ENCODE measurements at regions not wholly inside any gene's neighbourhood (a gene's known extent, or its start where the extent isn't known, plus 50 kb on each side); places are given as distances from the start of the nearest gene placed in this dataset.

GRCh38 chr5:2254406-2254805 lies 371.7 kb upstream of the IRX4 start:
- no peak for DNase-seq (ENCODE audit: low spot score)
- Mint-ChIP-seq H3K4me1 (ENCODE audit: low read depth) (no peaks in the 10 kb centered on the region), H3K9me3 (no peaks in the 10 kb centered on the region), H3K36me3 (ENCODE audit: low read depth) (no peaks in the 10 kb centered on the region), H3K27me3 (ENCODE audit: low read depth) (no peaks in the 10 kb centered on the region), H3K27ac (no peak overlapping the region), H3K4me3 (ENCODE audit: low read depth) (no peak overlapping the region)
- intact Hi-C loops (cut with micrococcal nuclease) = no loop called here

GRCh38 chr5:2253040-2253975 lies 370.6 kb upstream of the IRX4 start:
- Mint-ChIP-seq H3K27me3 (ENCODE audit: low read depth) (no peaks in the 10 kb centered on the region), H3K4me3 (ENCODE audit: low read depth) (no peak overlapping the region), H3K36me3 (ENCODE audit: low read depth) (no peaks in the 10 kb centered on the region), H3K27ac (no peak overlapping the region), H3K4me1 (ENCODE audit: low read depth) (no peaks in the 10 kb centered on the region), H3K9me3 (no peaks in the 10 kb centered on the region)
- intact Hi-C loops (cut with micrococcal nuclease) = no loop called here
- DNase-seq (ENCODE audit: low spot score) = no peak

DNA sequence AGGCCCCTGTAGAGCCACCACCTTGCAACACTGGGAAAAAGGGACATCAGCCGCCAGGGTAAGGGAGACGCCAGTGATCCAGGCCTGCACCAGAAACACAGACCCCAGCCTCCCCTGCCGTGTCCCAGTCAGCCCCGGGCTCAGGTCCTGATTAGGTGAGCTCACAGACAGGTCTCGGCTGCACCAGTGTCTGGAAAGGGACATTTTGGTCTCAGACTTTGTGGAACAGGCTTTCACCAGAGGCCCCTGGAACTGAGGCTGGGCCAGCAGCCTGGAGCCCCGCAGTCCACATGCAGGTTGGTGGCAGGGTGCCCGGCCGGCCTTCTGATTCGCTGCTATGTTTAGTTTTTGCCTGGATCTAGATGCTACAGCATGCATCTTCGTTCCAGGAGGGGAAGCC lies 369.0 kb upstream of the IRX4 start:
- no peak overlapping the region for H3K4me3 Mint-ChIP-seq (ENCODE audit: low read depth)
- no peaks in the 10 kb centered on the region for H3K9me3 Mint-ChIP-seq
- no peak overlapping the region for H3K27ac Mint-ChIP-seq
- H3K36me3 Mint-ChIP-seq (ENCODE audit: low read depth) = no peaks in the 10 kb centered on the region
- intact Hi-C loops (cut with micrococcal nuclease) = no loop called here
- DNase-seq (ENCODE audit: low spot score) = no peak
- no peaks in the 10 kb centered on the region for H3K4me1 Mint-ChIP-seq (ENCODE audit: low read depth)
- H3K27me3 Mint-ChIP-seq (ENCODE audit: low read depth) = no peaks in the 10 kb centered on the region

DNA sequence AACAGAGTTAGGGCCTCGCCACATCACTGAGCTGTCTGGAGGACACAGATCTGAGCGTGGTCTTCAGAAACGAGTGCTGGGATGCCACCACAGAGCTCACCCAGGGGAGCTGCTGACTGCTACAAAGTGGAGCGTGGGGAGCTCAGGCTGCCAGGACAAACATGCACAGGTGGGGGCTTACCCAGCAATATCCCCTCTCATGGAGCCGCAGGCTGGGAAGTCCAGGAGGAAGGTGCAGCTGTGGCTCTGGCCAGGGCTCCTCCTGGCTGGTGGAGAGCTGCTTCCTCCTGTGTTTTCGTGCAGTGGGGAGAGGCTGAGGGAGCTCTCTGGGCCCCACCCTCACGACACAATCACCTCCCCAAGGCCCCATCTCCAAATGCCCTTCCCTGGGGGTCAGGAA lies 368.6 kb upstream of the IRX4 start:
- Mint-ChIP-seq H3K4me1 (ENCODE audit: low read depth) (no peaks in the 10 kb centered on the region), H3K9me3 (no peaks in the 10 kb centered on the region), H3K36me3 (ENCODE audit: low read depth) (no peaks in the 10 kb centered on the region), H3K4me3 (ENCODE audit: low read depth) (no peak overlapping the region), H3K27me3 (ENCODE audit: low read depth) (no peaks in the 10 kb centered on the region), H3K27ac (no peak overlapping the region)
- intact Hi-C loops (cut with micrococcal nuclease) = no loop called here
- DNase-seq (ENCODE audit: low spot score) = no peak

- no peak for DNase-seq (ENCODE audit: low spot score)
- intact Hi-C loops (cut with micrococcal nuclease) = no loop called here
- Mint-ChIP-seq H3K9me3 (no peaks in the 10 kb centered on the region), H3K36me3 (ENCODE audit: low read depth) (no peaks in the 10 kb centered on the region), H3K4me1 (ENCODE audit: low read depth) (no peaks in the 10 kb centered on the region), H3K4me3 (ENCODE audit: low read depth) (no peak overlapping the region), H3K27me3 (ENCODE audit: low read depth) (no peaks in the 10 kb centered on the region), H3K27ac (no peak overlapping the region)
Observed at GRCh38 chr5:2250365-2250950, 367.7 kb upstream of the IRX4 start.

DNA sequence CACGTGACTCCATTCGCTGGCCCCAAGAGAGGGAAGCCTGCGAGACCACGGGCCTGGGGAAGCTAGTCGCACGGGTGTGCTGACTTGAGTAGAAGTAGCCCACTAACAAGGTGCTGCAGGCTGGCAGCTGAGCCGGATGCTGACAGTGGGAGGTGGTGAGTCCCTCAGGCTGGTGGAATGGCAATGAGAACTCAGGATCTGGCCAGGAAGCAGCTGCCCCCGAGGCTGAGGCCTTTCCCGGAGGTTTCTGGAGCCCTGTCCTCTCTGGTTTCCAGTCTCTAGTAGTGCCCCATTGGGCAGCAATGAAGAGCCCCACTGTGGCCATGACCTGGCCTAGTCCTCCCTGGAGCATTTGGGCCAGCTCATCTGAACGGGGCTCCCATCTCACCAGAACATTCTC lies 366.7 kb upstream of the IRX4 start:
- Mint-ChIP-seq H3K27ac (no peak overlapping the region), H3K9me3 (no peaks in the 10 kb centered on the region), H3K36me3 (ENCODE audit: low read depth) (no peaks in the 10 kb centered on the region), H3K27me3 (ENCODE audit: low read depth) (no peaks in the 10 kb centered on the region), H3K4me1 (ENCODE audit: low read depth) (no peaks in the 10 kb centered on the region), H3K4me3 (ENCODE audit: low read depth) (no peak overlapping the region)
- intact Hi-C loops (cut with micrococcal nuclease) = no loop called here
- DNase-seq (ENCODE audit: low spot score) = no peak

GRCh38 chr5:2249026-2249425 lies 366.3 kb upstream of the IRX4 start:
- H3K27ac Mint-ChIP-seq = no peak overlapping the region
- no peaks in the 10 kb centered on the region for H3K36me3 Mint-ChIP-seq (ENCODE audit: low read depth)
- intact Hi-C loops (cut with micrococcal nuclease) = no loop called here
- no peak for DNase-seq (ENCODE audit: low spot score)
- H3K4me1 Mint-ChIP-seq (ENCODE audit: low read depth) = no peaks in the 10 kb centered on the region
- H3K4me3 Mint-ChIP-seq (ENCODE audit: low read depth) = no peak overlapping the region
- H3K9me3 Mint-ChIP-seq = no peaks in the 10 kb centered on the region
- no peaks in the 10 kb centered on the region for H3K27me3 Mint-ChIP-seq (ENCODE audit: low read depth)

DNA sequence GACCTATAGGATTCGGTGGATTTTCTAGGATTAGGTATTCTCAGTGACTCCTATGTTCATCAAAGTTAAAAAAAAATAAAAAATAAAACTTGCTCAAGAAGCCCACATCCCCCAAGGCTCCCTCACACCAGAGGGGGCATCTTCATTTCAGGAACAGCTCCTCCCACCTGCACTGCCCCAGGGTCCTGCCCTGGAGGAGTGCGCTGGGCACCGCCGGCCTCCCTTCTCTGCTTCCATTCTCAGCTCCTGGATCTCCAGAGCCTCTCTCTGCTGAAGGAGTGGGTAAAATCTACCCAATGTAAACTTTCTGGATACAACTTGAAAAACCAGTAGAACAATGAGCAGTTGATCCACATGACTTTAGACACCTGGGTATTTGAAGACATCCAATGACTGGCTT lies 359.8 kb upstream of the IRX4 start:
- no peaks in the 10 kb centered on the region for H3K36me3 Mint-ChIP-seq (ENCODE audit: low read depth)
- intact Hi-C loops (cut with micrococcal nuclease) = no loop called here
- H3K27ac Mint-ChIP-seq = no peak overlapping the region
- no peak overlapping the region for H3K4me3 Mint-ChIP-seq (ENCODE audit: low read depth)
- no peak for DNase-seq (ENCODE audit: low spot score)
- no peaks in the 10 kb centered on the region for H3K27me3 Mint-ChIP-seq (ENCODE audit: low read depth)
- no peaks in the 10 kb centered on the region for H3K9me3 Mint-ChIP-seq
- H3K4me1 Mint-ChIP-seq (ENCODE audit: low read depth) = no peaks in the 10 kb centered on the region

DNA sequence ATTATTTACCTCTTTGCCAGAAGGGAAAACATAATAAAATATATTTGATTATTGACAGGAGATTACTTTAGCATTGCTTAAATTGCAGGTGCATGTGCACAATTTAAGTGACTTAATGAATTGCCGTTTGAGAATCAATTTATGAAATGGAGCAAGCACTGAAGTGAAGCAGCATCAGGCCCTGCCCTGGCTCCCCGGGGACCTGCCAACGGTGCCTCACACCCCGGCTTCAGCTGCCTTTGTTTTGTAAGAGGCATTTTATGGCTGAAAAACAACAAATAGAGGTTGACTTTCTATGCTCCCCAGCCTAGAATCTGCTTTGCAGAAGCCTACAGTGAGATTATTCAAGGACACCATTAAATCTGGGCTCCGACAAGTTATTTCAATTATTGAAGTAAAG lies 359.1 kb upstream of the IRX4 start:
- intact Hi-C loops (cut with micrococcal nuclease) = no loop called here
- no peaks in the 10 kb centered on the region for H3K9me3 Mint-ChIP-seq
- no peaks in the 10 kb centered on the region for H3K4me1 Mint-ChIP-seq (ENCODE audit: low read depth)
- H3K36me3 Mint-ChIP-seq (ENCODE audit: low read depth) = no peaks in the 10 kb centered on the region
- no peak overlapping the region for H3K4me3 Mint-ChIP-seq (ENCODE audit: low read depth)
- H3K27ac Mint-ChIP-seq = no peak overlapping the region
- no peak for DNase-seq (ENCODE audit: low spot score)
- no peaks in the 10 kb centered on the region for H3K27me3 Mint-ChIP-seq (ENCODE audit: low read depth)

- H3K9me3 Mint-ChIP-seq = peaks cover 9% of the 10 kb centered on the region
- no peaks in the 10 kb centered on the region for H3K36me3 Mint-ChIP-seq (ENCODE audit: low read depth)
- DNase-seq (ENCODE audit: low spot score) = no peak
- intact Hi-C loops (cut with micrococcal nuclease) = no loop called here
- H3K27me3 Mint-ChIP-seq (ENCODE audit: low read depth) = no peaks in the 10 kb centered on the region
- no peak overlapping the region for H3K27ac Mint-ChIP-seq
- H3K4me1 Mint-ChIP-seq (ENCODE audit: low read depth) = no peaks in the 10 kb centered on the region
- H3K4me3 Mint-ChIP-seq (ENCODE audit: low read depth) = no peak overlapping the region
Observed at GRCh38 chr5:2240118-2240904, 357.6 kb upstream of the IRX4 start.

DNA sequence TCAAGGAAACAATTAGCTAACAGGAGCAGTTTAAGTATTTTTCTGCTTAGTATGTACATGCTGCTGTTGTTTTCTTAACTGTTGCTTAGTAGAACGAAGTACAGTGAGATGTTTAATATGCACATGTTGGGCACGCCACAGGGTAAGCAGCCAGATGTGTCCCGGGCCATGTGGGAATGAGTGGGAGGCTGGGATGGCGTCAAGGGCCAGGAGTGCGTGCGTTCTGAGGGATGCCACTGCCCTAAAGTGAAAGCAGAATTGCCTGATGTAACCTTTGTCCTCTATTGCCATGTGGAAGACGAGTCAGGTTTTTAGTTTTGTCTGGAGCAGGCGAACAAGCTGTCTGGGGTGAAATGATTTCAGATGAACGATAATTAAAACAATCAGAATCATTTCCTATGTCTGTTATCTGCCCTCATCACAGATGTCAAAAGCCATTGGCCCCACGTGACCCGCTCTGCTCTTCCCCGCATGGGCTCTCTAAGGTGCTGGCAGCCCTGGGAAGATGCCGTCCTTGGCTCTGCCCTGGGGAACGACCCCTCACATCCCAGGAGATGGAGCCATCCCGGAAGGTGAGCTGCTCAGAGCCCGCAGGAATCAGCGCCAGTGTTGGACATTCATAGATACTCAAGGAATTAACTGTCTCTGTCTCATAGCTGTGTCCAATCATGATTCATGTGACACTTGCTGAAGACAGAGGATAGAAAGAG lies 356.6 kb upstream of the IRX4 start:
- Mint-ChIP-seq H3K4me1 (ENCODE audit: low read depth) (no peaks in the 10 kb centered on the region), H3K36me3 (ENCODE audit: low read depth) (no peaks in the 10 kb centered on the region), H3K4me3 (ENCODE audit: low read depth) (no peak overlapping the region), H3K27ac (no peak overlapping the region), H3K9me3 (peaks cover 18% of the 10 kb centered on the region), H3K27me3 (ENCODE audit: low read depth) (no peaks in the 10 kb centered on the region)
- intact Hi-C loops (cut with micrococcal nuclease) = no loop called here
- DNase-seq (ENCODE audit: low spot score) = no peak

DNA sequence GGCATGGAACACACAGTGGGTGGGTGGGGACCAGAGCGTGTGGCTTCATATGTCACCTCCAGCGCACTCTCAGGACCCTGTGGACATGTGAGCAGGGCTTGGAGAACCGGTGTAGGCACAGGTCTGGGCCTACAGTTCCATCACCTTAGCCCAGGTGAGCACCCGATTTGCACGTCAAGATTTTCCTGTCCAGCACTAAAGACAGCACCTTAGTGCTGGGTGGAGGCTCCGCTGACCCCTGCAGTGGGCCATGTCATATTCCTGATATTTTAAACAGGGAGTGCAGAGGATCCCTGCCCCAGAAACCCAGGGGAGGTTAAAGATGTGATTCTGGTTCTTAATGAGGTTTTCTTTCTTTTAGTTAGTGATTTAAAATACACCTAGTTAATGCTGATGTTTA lies 356.0 kb upstream of the IRX4 start:
- Mint-ChIP-seq H3K27ac (no peak overlapping the region), H3K27me3 (ENCODE audit: low read depth) (no peaks in the 10 kb centered on the region), H3K9me3 (peaks cover 24% of the 10 kb centered on the region), H3K4me1 (ENCODE audit: low read depth) (no peaks in the 10 kb centered on the region), H3K36me3 (ENCODE audit: low read depth) (no peaks in the 10 kb centered on the region), H3K4me3 (ENCODE audit: low read depth) (no peak overlapping the region)
- DNase-seq (ENCODE audit: low spot score) = no peak
- intact Hi-C loops (cut with micrococcal nuclease) = no loop called here

Measured in activated T-helper 2 cell treated with anti-CD3 and anti-CD28 coated beads, Interferon-gamma antibody, Interleukin-2, Interleukin-4, amounts not matched to agents 10 μg/mL and 5 μg/mL and 100 μg/mL, durations not matched to agents 14 hours and 24 hours and 36 hours (primary cell).